GM21786 (cell line): ENCODE measurements at regions not wholly inside any gene's neighbourhood (a gene's known extent, or its start where the extent isn't known, plus 50 kb on each side); places are given as distances from the start of the nearest gene placed in this dataset.
A peak's percentile ranks its signal among the peaks of the same experiment; 100 is the strongest.

Source experiments
- ATAC-seq: cut with Tn5 transposase; IDR thresholded peaks from one replicate; pipeline ENCODE4 v1.9.1; 2021; ENCODE audit not compliant: unreplicated experiment

DNA sequence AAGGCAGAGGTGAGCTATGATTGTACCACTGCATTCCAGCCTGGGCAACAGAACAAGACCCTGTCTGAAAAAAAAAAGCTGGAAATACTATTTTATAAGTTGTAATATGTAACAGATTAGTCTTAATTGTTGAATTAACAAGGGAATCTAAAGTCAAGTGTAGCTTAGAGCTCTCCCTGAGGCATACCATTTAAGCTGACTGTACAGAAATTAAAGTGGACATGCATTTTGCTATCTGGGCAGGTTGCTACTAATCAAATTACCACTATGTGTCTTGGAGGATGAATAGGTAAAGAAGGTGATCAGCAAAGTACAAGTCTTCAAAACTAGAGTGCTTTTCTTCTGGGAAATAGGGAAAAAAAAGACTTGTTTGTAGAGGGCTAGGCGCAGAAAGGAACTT, 205.3 kb upstream of the JADE1 start:
- no peak for ATAC-seq

DNA sequence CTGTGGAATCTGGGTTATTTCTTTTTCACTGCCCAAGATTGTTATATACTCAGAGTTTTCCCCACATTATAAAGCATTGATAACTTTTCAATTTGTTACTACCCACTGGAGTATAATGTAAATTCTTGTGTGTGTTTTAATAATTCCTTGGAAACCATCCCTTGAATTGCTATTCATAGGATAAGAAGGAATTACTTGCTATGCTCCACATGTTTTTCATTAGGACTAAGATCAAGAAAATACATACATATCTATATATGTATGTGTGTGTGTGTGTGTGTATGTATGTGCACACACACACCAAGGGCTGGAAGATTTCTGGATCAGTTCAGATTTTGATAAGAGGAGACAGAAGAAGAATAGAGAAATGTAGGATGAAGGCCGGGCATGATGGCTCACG, 206.4 kb upstream of the JADE1 start:
- ATAC-seq = no peak

DNA sequence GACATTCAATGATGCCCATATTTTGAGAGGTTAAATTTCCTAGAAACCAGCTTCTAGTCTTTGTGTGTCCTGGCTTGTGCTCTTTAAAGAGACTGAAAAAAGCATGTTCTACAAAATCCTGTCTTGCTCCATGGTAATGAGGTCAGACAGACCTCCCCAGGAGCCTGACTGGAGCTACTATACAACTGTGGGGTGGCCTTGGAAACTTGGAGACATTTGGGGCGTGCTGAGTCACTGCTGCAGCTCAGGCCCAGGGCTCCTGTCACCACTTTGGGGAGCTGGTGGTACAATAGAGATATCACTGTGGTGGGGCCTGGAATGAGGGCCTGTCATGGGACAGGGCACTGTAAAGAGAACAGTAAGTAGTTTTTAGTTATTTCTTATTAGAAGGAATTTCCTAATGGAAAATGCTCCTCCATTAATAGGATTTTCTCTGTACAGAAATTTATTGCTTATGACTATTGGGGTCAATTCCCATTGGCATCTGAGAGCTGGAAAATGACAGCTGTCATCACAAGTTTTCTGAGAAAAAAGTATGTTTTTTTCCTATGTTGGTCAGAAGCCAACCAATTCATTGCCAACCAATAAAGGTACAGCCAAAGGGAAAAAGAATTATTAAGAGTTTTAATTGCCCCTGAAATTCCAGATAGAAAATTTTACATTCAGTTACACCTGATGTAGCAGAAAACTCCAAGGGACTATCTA, 207.4 kb upstream of the JADE1 start:
- ATAC-seq = no peak

DNA sequence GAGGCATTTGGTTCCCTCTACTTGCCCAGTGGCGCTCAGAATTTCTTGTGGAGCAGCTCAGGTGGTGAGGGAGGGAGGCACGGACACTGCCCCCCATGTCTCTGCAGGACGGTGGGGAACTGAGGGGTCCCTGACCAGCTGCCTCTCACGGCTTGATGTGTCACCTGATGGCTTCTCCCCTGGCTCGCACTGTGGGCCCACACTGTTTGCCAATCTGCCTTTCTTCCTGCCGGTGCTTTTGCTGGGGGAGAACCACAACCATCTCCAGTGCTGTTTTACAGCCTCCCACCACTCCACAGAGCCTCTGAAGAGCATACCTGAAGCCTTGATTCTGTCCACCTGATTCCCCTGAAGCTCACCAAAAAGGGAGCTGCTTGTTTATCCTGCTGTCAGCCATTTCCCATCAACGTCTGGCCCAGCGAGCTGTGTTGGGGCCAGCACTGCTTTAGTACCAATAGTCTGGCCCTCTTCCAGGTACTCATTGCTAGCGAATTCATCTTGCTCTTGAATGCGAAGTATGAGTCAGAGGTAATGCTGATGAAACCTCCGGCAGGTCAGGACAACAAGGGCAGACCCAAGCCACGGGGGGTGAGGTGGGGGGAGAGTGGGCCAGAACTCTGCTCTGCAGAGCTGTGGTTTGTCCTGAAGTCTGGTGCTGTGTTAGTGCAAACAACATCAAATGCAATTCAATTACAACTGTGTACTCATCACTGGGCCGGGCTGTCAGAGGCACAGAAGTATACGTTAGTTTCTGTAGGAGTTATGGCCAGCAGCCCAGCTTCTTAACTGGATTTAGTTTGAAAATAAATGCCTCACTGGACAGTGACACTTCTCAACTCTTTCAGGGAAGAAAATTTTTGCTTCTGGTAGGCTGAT, 208.3 kb upstream of the JADE1 start:
- ATAC-seq = no peak

DNA sequence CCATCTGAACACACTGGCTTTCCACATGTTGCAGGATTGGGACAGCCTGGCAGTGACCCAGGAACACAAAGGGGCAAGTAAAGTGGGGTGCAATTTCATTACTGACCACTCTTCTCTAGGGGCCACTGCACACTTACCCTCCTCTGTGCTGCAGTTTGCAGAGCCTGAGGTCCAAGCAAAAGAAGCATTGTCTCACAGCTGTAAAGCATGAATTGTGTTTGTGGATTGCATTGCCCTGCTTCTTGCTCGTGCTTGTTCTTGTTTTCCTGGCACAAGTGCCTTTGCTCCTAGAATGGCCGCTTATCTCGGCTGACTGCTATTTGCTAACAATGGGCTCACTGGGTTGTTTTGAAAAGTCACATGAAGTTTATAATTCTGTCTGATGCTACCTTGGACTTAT, 209.1 kb upstream of the JADE1 start:
- ATAC-seq = no peak

DNA sequence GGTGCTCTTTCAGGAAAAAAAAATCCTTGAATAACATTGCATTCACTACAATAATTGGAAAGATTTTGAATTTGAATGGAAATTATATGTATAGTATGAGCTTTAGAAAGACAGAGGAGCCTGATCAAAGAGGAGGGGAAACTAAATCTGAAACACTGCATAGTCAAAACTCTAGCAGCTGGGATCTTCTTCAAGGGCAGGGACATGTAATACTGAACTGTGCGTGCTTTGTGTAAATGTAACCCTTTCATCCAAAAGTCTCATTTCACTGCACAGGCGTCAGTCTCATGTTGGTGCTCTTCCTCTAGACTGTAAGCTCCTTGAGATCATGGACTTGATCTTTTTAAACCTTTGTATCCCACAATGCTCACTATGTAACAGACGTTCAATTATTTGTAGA, 212.0 kb upstream of the JADE1 start:
- no peak for ATAC-seq

DNA sequence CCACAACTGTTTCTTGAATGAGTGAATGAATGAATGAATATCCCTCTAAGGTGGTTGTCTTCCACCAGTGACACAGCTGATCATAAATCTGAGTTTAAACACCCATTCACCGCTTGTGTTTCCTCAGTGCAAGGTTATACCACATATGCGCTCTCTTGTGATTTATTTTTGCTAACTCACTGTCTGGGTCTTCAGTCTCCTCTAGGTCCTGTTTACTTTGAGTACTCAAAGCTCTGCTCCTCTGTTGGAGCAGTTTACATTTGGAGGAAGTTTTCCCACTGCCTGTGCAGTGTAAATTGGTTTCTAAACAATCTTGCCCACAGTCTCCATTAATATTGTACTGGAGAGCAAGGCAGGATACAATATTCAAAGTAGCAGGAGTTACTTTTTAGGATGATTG, 212.6 kb upstream of the JADE1 start:
- ATAC-seq = no peak

DNA sequence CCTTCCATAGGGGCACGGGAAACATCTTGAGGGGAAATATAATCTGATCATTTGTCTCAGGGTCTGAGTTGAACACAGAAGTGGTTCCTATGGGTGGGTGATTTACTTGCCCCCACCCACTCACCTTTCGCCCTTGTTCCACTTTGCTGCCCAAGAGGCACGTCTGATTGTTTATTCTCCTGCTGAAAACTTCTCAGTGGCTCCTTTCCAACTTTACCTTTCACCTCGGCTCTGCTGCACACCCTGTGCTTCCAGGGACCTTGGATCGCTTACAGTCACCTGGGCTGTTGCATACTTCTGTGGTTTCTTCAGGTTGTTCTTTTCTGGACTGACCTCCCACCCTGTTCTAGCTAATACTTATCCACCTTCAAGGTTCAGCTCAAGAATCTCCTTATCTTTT, 213.4 kb upstream of the JADE1 start:
- ATAC-seq = no peak

DNA sequence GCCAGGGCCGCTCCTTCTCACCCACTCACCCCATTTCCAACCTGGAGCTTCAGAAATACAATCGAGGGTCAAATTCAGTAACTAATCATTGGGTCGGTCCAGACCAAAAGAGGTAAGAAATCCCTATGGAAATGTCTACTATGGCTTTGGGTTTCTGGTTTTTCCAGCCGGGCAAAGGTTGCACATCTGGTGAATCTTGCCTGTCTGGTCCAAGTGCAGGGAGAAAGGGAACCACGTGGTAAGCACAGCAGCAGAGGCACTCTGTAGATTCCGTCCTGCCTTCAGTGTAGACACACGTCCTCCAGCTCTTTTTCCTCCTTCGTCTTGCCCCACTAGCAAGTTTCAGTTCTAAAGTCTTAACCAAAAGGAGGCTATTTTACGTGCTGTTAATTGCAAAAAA, 218.0 kb upstream of the JADE1 start:
- no peak for ATAC-seq

DNA sequence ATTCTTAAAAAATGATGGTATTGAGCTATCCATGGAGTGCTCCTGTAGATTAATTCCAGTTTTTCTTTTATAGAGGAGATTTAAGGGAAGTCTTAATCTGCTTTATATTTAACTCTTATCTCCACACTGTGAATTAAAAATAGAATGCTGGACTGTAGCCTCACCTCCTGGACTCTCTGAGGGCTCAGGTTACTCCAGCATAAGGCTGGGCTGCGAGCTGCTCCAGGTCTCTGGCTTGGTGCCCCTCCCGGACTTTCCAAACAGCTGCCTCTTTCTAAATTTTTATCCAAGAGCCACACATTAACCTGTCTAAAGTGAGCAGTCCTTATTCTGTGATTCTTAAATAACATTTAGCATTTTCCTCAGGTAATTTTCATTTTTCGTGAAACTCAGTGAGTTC, 218.7 kb upstream of the JADE1 start:
- ATAC-seq = no peak

DNA sequence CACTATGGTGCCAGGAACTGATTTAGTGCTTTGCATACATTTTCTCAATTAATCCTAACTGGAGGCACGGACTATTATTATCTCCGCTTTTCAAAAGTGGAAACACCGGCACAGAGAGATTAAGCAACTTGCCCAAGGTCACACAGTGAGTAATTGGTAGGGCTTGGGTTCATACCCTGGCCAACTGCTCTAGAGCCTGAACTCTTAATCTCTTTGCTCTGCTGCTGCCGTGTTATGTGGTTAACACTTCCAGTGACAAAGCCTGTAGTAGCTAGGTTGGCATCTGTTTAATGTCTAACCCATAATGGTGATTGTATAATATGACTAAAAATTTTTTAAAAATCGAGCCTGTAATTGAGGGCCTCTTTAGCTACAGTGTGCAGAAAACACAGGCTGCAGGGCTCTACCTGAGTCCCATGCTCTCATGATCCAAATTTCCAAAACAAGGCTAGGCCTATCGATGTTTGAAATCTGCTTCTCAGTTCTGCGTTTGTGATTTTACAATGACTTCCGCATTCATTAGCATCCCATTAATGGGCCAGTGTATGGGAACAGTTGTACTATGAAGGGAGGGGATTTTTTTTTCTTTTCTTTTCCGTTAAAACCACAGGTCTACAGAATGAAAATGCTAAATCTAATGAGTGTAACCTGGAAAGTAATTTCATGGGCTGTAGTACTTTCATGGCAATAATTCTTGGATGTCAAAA, 219.3 kb upstream of the JADE1 start:
- ATAC-seq = no peak

DNA sequence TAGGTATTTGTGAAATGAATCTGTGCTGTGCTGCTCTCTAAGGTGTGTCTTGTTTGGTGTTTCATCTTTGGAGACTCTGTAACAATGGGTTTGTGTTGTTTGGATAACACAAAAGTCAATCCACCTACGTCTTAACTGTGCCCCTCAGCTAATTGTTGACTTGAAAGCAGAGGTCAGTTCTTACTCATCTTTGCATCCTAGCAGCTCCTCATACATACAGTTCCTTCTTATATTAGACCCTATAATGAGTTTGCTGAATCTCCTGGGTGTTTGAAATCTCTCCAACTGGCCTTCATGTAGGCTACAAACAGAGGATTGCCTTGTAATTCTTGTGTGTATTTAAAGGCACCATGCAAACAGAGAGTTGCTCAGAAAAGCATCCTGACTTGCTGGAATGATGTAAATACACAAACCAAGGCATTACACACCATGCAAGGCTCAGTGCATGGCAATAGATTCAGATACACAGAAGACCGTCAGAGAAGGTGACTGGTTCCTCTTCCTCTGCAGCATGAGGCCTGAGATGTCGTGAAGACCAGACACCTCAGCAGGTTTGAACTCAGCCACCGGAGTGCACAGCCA, 220.0 kb upstream of the JADE1 start:
- ATAC-seq = no peak

DNA sequence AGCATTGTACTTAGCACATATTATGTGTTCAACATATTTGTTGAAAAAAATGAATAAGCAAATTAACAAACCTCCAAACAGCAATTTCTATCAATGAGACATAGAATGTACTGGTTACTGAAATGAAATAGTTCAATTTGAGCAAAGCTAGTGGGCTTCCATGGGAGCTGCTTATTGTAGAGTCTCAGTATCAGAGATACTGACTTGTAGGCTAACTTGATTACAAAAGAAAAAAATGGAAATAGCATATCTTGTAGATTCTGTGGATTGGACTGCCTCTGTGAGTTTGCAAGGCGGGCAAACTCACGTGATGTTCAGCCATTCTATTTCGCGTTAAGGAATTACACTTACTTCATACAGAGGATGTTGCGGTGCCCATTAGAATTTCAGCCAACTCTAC, 222.1 kb upstream of the JADE1 start:
- no peak for ATAC-seq

DNA sequence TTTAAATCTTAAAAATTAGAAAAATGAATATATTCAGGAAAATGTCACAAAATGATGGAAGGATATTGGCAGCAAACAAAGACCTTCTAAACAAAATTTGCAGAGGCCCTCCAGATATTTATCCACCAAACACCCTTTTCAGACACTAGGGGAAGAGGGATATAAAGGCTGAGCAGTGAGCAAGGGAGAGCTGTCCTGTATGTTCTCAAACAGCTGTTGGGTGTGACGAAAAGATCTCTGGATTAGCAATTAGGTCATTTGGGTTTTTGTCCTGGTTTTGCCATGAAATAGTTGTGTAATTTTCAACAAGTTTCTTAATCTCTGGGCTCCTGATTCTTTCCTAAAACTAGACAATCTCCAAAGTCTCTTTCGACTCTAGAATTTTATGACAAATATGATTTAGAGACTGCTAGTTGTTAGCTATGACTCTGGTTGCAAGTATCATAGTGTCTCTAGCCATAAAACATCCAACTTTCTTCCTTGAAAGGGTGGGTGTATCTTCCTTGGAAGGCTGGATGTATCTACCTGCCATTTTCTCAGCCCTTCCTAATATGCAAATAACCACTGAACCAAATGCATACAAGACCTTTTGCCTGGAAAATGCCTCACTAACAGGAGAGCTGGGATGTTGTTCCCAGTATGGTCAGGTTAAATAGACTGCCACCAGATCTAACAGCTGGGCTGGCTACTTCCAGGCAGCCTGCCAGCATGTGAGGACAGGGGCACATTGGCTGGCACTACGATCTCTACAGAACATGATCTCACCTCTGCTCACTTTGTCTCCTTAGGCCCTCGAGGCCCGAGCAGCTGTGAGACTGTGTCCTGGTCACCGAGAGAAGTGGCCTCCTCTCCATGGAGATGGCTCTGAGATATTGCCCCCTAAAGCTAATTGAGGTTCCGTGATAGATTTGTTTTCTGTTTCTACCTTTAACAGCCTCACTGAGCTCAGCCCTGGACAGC, 225.5 kb upstream of the JADE1 start:
- ATAC-seq = no peak

DNA sequence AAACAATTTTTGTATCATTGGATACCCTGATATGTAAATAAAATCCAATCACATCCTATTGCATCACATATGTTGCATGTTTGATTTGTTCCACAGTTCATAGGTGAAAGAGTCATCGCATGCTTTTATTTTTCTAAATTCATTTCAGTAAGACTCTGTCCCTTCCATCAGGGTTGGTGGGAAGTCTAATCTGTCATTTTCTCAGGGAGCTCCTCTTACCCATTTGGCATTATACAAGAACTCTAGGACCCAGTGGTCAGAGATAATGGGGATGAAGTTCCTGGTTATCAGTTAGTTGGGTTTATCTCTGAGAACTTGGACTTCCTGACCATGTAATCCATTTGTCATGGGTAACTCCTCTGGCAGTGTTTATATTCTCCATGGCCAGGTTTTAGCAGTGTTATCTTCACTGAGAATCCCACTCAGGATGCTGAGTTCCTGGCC, 227.1 kb upstream of the JADE1 start:
- no peak for ATAC-seq

DNA sequence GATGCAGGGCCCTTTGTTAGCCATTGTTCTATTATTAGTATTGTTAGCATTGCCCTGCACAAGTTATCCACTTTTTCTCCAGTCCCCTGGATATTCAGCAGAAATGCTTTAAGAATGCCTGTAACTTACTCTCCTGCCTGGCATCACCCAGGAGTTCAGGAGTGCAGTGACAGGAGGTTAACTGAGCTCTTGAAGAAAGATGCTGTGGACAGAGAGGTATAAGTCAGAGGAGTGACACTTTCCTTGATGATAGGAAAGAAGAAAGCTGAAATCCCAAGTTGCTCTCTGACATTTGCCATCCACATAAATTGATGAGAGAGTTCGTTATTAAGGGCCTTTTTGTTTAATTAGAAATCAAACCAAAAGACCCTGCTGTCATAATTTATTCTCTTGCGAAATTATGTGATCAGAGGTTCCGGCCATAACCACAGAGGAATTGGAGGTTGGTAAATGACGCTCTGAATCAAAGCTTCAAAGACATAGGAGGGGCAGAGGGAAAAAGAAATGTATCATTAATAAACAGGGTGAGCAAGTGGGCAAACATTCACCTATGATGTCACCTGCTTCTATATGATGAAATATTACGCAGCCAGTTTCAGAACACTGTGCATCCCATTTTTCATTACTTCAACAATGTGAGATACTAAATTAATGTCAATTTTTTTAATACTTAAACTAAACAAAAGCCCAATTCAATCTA, 230.2 kb upstream of the JADE1 start:
- no peak for ATAC-seq

DNA sequence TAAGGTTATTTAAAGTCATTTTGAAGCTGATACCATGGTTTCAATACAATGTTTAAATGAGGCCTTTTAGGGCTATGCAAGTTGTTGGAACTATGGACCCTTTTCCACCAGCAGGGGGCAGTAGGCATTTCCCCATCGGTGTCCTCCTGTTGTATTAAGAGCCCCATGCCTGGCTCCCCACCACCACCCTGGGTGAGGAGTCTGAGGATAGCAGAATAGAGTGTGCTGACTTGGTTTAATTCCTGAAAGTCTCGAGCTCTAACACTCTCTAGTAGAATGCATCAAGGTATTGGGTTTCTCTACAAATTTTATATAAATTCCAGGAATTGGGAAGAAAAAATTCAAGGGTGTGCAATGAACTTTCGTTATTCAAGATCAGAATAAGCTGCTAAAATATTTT, 234.8 kb upstream of the JADE1 start:
- ATAC-seq = peak; percentile 83

DNA sequence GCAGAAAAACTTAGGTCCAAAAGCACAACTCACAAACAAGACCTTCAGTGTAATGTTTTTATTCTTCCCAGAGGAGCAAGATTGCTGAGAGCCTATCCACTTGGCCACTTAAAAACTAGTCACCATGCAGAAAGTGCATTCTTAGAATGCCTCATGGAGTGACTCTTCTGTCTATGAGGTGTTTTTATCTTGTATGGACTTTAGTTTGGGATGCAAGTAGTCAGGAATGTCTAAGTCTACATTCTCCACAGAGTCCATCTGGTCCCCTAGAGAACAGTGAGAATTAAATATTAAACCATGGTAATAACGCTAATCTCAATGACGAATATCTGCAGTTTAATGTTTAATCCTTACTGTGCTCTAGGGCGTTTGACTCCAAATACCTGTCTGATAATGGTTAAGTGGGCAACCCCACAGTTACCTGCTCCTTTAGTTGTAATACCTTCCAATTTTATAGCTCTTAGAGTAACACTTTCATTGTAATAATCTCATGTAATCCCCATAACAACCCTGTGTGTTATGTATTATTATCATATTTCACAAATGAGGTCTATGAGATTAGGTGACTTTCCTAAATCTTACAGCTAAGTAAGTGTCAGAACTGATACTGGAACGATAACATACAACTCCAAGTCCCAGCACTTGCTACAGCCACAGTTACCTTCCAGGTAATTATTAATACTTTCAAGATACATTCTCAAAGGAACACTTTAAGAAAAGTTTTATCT, 235.6 kb upstream of the JADE1 start:
- no peak for ATAC-seq

DNA sequence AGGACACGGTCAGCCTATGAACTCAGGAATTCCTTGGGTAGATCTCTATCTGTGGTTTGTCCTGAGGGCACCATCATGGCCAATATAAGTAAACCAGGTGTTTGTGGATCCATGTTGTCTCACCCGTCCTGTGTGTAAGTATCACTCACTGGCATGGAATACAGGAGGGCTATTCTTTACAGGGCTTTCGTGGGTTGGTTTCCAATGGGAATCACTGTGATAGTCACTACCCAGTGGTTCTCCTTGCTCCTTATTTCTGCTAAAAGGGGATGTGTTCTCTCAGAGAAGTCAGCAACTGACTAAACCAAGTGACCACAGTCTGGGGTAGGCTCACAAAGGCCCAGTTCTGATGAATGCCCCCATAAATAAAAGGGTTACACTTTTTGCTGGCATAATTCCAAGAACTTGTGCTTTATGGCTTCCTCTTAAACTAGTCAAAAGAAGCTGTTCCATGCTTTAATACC, 236.7 kb upstream of the JADE1 start:
- no peak for ATAC-seq
